T1000 (cell line): ENCODE measurements at regions not wholly inside any gene's neighbourhood (a gene's known extent, or its start where the extent isn't known, plus 50 kb on each side); places are given as distances from the start of the nearest gene placed in this dataset.
"Not testable (repeated sequence)": the region's sequence is repeated elsewhere in the genome, so short reads cannot be mapped to it uniquely, and the experiment has no call there.

Source experiments
- DNase-seq: peaks from one replicate; lab custom pipeline; 2025; ENCODE audit warnings: mixed read lengths; lab: John Stamatoyannopoulos, UW

DNA sequence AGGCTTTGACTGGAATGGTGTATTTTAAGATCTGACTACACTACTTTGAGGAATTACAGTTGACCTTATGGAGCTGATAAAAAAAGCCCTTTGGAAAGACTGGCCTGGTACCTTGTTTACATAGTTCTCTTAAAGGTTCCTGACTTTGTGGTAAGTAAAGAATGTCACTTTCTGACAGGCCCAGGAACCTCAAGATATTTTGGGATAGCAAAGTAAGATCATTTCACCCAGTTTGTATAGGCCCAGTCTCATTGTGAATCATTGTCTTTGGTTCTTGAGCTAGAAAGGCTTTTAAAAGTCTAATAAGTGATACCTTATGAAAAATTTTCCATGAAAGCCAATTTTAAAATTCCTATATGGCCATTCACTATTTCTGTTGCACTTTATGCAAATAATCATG is 316.3 kb upstream of the LRRTM4 start:
- DNase-seq: no peak

DNA sequence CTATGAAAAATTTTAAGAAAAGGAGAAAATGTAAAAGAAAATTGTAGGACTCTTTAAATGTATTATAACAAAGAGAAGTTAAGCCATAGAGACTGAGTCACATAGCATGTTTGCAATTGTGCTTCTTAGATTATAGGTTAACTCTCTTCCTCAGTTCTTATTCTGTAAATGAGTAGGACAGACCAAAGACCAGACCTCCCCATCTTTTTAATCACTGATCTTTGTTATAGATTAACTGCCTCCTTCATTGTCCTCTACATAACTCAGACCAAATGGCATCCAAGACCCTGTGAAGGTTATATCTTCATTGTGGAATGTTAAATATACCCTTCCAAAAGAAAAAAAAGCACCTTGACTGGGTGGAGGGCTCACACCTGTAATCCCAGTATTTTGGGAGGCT is 316.9 kb upstream of the LRRTM4 start:
- DNase-seq: no peak

- no peak for DNase-seq
Observed at GRCh38 chr2:77862120-77862519, 339.9 kb upstream of the LRRTM4 start.

DNA sequence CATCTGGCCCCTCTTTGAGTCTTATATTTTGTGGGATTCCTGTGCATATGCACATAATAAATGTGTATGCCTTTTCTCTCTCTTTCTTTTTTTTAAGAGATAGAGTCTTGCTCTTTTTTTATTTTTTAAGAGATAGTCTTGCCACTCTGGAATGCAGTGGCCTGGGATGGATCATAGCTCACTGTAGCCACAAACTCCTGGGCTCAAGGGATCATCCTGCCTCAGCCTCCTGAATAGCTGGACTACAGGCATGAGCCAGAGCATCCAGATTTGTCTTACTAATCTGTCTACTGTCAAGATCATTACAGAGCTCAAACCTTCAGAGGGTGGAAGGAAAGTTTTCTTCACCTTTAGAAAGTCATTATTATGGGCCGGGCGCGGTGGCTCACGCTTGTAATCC is 342.2 kb upstream of the LRRTM4 start:
- DNase-seq: no peak

GRCh38 chr2:77866661-77867060 is 344.5 kb upstream of the LRRTM4 start:
- DNase-seq: no peak

DNA sequence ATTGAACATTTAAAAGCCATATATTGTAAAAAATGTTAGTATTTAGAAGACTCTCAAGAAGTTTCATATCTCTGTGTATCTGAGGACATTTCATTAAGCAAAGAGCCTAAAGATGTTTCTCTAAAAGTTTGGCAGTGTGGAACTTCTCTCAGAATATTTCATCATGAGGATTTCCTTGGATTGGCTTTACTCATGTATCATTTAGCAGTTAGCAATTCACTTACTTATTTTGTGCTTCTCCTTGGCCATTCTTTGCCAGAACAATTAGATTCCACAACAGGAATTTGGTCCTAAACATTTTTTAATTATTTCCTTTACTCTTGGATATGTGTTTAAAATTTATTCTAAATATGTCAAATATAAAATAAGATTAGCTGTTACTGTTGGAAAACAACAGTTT is 345.0 kb upstream of the LRRTM4 start:
- DNase-seq: no peak

GRCh38 chr2:77873506-77873905 is 351.3 kb upstream of the LRRTM4 start:
- no peak for DNase-seq

- DNase-seq: not testable (repeated sequence)
Observed at GRCh38 chr2:77900211-77900610, 378.0 kb upstream of the LRRTM4 start.

DNA sequence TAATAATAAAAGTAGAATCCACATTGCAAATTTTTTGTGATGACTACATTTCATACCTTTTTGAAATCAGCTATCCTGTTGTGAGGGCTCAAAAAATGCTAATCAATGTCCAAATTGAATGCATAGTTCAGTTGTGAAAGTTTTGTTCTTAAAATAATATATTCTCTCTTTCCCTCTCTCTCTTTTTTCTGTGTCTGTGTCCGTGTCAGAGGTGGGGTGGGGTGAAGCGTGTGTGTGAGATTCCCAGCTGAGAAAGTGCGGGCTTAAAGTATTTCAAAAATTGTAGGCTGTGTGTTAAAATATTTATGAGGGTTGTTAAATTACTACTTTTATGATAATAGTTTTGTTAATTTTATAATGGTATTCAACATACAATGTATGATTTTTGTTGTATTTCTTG is 388.0 kb upstream of the LRRTM4 start:
- no peak for DNase-seq

DNA sequence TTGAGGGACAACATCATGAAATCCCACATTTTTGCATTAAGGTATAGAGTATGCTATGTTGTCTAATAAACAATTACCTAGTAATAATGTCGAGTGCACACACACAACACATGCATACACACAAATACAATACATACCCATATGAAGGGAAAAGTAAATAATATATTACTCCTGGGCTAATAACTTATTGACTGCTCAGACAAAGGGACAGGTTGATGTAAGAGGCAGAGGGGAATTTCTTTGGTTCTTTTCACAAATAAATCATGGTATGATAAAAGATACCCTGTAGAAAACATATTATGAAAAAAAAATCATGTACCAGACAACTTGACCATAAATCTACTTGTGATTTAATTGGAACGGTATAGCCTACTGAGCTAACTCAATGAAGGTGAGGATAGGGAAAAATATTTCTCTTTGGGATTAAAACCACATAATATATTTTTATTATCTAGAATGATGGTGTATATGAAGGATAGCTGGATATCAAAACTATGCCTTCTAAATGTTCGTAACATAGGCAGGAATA is 398.7 kb upstream of the LRRTM4 start:
- no peak for DNase-seq

DNA sequence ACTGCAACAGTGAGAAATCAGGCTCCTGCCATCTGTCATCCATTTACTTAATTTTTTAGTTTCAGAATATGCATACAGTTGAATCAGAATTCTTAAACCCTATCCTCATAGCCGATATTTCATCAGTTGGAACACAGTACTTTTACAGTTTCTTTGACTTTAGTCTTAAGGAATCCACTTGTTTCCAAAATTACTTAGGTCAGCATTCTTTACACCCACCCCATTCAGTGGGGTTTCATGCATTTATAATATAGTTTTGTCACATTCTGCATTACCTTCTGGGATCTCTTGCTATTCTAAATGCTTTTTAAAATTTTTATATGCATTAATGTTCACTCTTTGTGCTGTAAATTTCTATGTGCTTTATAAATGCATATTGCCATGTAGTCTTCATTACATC is 400.4 kb upstream of the LRRTM4 start:
- DNase-seq: no peak

- DNase-seq: no peak
Observed at GRCh38 chr2:77937366-77937765, 415.2 kb upstream of the LRRTM4 start.

- no peak for DNase-seq
Observed at GRCh38 chr2:77938462-77938861, 416.3 kb upstream of the LRRTM4 start.

- no peak for DNase-seq
Observed at GRCh38 chr2:77939370-77939769, 417.2 kb upstream of the LRRTM4 start.

GRCh38 chr2:77939801-77940200 is 417.6 kb upstream of the LRRTM4 start:
- DNase-seq: no peak

DNA sequence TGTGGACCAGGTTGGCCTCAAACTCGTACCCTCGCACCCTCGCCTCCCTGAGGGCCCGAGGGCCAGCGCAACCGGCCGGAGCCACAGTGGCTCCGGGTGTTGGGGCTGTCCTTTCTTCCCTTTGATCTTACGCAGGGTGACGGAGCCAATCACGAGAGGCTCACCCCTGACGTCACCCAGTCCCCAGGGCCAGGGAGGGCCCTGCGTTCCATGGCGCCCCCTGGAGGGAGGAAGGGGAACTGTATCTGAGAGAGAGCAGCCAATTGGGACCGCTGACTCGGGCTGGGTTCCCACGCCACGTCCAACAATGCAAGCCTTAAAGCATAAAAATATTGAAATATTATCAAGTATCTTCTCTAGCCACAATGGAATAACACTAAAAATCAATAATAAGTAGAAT is 432.8 kb upstream of the LRRTM4 start:
- no peak for DNase-seq

- DNase-seq: no peak
Observed at GRCh38 chr2:77962943-77963342, 440.8 kb upstream of the LRRTM4 start.

DNA sequence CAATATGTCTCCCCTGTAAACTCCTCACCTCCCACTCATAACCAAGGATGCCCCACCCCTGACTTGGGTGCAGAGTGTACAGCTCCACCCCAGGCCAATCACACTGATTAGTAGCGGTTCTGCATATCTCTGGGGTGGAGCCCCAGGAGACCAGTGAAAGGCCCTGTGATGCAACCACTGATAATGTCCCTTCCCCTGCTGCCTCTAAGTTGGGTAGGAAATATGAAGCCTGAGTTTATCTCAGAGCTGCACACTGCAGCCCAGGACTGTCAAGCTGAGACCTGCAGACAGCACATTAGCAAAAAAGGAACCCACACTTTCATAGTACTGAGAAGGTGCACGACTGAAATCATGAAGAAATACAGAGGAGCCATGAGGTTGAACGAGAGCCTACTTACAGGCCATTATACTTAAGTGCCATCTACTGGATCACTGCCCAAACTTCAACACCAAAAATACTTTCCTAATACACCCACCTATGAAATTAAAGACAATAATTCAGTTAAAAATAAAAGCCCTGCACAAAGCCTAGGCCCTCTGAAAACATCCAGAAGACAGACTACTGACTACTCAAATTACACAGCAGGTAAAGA is 455.4 kb upstream of the LRRTM4 start:
- DNase-seq: no peak

- DNase-seq: no peak
Observed at GRCh38 chr2:77995161-77995560, 473.0 kb upstream of the LRRTM4 start.

DNA sequence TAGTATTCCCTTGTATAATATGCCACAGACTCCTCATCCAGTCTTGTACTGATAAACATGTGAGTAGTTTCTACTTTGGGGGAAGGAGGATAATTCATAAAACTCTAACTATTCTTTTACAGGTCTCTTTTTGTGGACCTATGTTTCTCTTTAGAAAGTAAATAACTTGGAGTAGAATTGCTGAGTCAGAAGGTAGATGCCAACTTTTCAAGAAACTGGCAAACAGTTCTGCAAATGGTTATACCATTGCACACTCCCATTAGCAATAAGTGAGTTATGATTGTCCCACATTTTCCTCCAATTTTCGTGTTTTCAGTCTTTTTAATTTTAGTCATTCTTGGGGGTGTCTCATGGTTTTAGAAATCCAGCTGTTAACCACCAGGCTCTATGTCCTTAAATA is 477.2 kb upstream of the LRRTM4 start:
- DNase-seq: no peak

DNA sequence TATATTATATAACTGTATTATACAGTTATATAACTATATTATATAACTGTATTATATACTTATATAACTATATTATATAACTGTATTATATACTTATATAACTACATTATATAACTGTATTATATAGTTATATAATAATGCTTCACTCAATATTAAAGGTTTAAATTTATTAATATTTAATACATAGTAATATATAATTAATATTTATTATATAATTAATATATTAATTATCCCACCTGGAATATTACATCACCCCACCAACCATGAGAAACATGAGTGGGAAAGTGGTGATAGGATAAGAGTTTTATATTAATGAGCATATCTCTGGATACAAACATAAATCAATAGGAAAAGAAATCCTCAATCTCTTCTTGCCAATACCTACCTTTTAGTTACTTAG is 487.1 kb upstream of the LRRTM4 start:
- DNase-seq: no peak

GRCh38 chr2:78011251-78011650 is 489.1 kb upstream of the LRRTM4 start:
- DNase-seq: no peak

- DNase-seq: no peak
Observed at GRCh38 chr2:78020491-78020890, 498.3 kb upstream of the LRRTM4 start.

DNA sequence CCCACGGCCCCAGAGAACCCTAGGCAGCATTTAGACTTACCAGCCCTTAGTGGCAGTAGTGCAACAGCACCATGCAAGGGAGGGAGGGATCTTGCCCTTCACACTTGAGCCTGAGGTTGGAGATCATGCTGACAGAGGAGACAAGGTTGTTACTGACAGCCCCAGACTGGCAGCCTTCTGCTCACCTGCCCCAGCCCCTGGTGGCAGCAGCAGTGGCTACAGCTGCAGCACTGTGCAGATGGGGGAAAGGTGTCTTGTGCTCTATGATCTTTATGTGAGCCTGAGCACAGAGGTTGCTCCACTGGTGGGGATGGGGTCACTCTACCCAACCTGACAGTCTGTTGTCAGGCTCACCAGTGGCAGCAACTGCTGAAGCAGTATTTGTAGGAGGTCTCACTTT is 501.2 kb upstream of the LRRTM4 start:
- DNase-seq: no peak

GRCh38 chr2:78024996-78025395 is 502.8 kb upstream of the LRRTM4 start:
- no peak for DNase-seq
